ENCODE measurements at regions not wholly inside any gene's neighbourhood (a gene's known extent, or its start where the extent isn't known, plus 50 kb on each side); places are given as distances from the start of the nearest gene placed in this dataset.

DNA sequence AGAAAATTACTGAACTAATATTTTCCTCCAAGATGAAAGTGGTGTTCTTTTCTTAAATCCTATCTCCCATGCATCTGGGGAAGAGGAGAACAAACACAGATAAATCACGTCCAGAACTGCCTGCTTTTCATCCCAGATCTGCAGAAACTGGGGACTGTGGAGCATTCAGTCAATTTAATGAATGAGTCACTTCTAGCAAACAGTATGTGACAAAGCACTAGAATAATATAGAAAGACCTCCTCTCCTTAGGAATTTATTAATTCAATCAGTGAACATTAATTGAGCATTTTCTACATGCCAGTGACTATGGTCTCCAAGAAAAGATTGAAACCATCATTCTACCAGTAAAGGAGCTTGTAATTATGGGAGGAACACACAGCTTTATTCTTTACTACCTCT, 693.4 kb upstream of the ID2 start:
- no peak for DNase-seq

DNA sequence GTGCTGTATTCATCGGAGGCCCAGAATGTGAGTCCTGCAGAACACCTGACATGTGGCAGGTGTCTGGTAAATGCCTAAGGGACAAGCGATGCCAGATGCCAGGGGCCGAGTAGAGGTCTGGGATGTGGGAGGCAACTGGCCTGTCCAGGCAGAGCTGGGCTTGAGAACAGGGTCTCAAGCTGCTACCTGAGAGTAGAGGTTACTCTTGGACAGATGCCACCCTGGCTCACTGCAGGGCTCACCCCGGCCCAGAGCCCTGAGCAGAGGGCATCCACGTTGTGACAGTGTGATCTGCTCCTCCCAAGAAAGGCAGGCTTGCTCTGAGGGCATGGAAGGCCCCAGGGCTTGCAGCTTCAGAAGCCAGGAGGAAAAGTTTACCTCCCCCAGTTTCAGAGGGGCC, 692.0 kb upstream of the ID2 start:
- no peak for DNase-seq

DNA sequence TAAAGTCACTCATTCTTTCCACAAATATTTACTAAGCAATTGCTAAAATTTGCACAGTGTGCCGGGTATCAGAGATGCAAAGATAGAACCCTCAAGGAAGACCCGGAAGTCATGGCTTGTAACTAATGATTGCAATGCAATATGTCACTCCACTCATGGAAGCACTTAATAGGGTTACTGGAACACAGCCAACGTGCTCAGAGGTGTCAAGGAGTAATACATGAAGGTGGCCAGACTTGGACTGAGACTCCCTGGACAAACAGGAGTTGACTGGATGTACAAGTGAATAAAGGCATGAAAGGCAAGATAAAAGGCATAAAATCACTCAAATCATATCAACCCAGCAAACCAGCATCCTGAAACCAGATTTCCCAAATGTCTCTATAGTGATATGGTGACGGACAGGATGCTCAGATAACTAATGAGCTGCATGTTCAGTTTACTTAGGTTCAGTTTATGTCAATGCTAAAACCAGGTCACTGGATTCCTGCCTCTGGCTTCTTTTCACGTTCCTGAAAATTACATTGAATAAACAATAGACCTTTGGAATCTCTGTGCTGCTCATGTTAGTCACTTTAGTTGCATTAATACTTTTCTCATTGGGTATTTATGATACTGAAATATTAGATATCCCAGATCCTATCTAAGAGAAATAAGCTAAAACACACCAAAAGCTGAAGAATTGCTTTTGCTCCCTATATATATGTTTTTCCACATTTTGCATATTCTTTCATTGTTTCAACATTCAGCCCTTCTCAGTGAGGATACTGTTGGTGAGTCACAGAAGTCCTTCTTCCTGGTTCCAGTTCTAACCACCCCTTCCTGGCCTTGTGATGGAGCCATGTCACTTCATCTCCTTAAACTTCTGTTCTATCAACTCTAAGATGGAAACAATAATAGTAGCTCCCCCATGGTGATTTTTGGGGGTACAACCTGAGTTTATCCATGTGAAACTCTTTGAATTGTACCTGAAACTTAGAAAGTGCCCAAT, 688.9 kb upstream of the ID2 start:
- DNase-seq: no peak

DNA sequence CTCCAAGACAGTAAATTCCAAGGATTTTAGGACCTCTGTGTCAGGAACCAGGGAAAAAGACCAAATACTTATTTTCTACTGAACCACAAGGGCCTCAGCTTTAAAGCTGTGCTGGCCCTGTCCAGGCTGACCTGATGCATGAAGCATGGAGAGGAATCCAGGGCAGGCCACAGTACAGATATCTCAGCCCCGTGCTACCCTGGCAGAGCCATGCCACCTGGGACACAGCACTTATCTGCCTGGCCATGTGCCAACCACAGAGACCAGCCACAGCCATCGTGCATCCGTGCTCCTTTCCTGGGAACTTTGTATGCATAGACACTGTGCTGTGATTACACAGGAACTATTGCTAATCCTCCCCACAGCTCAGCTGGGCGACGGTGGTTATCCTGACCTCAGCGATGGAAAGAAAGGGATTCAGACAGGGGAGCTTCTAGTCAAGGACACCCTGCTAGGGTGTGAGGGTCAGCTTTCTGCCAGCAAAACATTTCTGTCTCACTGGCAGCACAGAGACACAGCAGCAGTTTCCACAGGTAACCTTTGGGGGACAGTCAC, 687.4 kb upstream of the ID2 start:
- DNase-seq: no peak

DNA sequence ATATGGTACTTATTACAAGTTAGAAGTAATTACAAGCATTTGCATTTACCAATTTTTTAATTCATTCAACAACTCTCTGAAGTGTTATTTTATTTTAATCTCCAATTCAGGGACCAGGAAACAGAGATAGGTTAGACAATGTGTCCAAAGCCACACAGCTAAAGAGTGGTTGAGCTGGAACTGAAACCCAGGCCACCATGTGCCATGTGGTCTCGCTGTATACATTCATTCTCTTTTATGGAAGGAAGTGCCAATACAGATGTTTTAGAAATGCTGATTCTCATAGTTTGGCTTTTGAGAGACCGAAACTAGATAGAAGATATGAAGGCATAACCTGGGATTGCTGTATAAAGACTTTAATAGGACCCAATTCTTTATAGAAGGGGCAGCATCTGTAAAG, 684.6 kb upstream of the ID2 start:
- no peak for DNase-seq

DNA sequence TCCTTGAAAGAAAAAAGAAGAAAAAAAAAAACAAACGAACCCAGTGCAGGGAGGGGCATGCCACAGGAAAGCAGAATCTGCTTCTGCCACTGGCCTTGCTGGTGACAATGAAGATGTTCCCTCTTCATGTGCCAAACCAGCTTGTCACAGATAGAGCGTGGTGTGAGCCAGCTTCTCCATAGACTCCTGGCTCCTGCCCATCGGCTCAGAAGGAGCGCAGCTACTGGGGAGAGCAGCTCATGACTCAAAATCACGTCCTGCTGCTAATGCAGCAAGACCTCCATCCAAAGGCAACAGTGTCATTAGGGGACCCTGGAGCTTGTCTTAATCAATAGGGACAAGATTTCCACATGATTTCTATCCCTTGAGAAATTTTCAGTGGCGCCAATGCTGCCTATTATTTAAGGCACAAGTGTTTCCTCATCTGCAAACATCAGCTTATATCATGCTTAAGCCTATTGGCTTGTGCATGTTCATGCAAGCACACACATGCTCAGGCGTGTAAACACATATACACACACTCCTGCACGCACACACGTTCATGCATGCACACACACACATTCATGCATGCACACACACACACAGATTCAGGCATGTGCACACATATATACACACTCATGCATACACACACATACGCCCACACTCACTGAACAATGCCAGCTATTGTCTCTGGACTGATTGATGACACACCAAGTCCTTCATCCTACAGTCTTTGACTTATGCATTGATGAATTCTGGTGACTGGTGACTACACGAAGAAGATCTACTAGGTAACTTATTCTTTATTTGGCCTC, 682.0 kb upstream of the ID2 start:
- DNase-seq: no peak

DNA sequence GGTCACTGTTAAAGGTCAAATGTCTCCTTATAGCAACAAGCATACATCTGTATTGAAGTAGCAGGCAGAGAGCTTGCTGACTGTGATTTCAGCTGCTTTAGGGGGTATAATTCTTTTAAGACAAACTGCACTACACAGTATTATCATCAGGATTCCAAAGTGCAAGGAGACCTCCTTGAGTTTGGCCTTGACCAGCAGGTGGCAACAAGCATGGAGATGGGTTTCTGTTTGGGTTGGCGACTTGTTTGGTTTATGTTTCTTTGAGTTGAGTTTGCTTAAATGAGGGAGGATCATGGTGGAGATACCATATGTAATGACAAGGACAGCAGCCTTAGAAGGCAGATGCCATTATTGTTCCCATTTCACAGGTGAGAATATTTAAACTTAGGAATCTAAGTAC, 681.0 kb upstream of the ID2 start:
- no peak for DNase-seq

DNA sequence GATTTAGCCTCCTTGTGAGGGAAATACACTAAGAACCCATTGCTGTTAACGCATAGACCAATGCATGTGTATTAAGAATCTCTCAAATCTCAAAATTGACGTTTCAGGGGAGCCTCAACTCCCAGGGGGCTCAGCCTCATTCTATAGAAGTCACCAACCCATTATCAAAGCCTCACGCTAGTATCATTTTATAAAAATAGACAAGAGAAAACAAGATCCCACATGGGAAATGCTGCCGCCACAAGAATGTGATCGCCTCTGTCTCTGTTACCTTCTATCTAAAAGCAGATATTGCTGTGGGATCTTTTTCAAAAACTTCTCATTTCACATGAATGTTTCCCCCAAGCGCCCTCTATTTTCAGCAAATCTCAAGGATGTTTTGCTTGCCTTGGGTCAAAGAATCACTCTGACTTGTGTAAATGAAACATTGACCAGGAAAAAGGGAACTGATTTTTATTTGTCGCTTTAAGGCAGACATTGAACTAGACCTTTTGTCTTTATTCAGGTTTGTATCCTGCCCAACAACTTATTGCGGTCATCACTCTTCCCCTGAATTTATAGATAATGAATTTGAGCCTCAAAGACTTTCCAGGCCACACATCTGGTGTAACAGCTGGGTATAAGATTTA, 679.0 kb upstream of the ID2 start:
- DNase-seq: no peak

DNA sequence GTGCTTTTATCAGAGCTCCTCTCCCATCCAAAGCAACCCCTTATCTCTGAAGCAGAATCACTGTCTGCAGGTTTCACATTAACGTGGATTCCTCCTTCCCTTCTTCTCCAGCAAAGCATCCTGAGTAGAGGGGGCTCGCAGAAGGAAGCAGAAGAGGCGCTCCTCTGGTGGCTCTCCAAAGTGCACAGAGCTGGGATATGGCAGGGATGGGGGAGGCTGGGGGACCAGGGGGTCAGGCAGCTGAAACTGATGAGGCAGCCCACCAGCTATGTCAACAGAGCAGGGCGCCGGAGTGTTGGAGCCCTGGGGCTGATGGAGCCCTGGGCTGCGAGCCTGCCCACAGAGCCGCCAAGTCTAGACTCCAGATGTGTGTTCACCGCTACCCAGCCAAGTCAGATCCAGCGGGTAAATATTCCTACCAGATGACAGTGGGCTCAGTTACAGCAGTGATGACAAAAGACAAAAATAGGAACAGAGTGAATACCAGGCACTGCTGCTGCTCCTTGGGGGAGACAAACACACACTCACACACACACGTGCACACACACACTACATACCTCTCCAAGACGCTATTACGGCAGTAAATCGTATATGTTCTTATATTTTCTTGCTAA, 678.3 kb upstream of the ID2 start:
- DNase-seq: no peak

DNA sequence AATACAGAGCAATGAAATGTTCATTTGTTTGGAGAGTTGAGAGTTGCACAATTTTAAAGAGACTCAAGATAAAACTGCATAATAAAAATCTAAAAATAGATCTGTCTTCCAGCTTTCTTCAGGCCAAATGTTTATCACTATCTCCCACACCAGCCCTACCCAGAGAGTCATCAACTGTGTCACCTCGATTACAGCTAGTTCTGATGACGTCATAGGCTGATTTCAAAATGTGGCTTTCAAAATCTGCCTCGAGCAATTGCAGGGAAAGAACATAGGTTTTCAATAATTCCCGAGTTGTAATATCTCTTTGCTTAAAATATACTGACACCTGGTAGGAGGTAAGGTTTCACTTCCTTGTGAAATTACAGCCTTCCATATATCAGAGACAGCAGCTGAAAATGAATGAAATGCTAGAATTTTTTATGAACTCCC, 677.6 kb upstream of the ID2 start:
- peak; percentile 5 to 9 for DNase-seq

DNA sequence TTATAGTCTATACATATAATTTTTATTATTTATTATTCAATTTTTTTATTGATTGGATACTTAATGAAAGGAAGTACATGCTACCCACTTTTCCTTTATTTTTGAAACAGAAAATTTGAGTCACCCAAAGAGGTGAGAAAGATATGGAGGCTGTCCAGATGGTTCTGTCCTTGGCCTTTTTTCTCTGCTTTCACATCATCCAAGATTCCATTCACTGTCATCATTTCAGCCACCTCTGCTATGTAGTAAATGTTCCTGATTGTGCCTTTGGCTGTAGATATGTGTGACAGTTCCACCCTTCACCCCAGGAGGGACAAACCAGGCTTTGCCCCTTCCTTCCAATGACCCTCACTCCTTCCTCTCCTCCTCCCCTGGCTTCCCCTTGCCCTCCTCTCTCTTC, 675.7 kb upstream of the ID2 start:
- DNase-seq: no peak

DNA sequence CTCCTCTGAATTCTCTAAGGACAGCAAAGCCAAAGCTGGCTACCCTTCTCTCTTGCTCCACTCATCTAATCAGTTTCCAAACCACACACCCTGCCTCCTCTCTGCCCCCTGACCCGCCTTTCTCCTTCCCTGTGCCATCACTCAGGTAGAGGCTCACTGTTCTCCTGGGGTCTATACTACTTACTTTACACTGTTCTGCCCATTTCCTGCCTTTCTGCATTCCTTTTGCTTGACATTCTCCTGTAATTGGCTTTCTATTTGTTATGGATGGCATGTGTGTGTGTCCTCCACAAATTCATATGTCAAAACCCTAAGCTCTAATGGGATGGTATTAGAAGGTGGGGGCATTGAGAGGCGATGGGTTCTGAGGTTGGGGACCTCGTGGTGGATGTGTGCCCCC, 675.2 kb upstream of the ID2 start:
- DNase-seq: no peak

DNA sequence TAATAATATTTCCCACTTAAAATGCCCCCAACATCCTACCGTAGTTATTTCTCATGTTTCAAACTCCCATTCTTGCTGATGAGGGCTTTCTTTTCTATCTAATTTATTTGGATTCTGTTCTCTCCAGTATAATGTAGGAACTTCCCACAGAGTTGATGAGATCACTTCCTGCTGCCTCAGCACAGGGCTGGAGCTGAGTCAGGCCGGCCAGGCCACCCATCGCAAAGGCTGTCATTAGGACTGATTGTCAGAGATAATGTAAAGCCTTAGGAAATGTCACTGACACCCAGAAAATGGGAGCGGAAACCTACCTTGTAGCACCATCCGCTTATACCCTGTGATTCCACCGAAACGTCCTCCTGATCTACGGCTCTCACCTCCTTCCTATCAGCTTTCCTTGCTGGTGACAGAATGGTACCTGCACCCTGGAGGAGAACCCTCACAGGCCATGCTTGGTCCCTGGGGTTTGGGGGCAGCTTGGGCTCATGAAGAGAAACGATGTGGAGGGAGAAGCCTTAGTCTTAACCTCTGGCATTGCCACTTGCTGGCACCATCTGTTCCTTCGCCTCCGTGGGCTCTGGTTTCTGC, 672.8 kb upstream of the ID2 start:
- DNase-seq: no peak

DNA sequence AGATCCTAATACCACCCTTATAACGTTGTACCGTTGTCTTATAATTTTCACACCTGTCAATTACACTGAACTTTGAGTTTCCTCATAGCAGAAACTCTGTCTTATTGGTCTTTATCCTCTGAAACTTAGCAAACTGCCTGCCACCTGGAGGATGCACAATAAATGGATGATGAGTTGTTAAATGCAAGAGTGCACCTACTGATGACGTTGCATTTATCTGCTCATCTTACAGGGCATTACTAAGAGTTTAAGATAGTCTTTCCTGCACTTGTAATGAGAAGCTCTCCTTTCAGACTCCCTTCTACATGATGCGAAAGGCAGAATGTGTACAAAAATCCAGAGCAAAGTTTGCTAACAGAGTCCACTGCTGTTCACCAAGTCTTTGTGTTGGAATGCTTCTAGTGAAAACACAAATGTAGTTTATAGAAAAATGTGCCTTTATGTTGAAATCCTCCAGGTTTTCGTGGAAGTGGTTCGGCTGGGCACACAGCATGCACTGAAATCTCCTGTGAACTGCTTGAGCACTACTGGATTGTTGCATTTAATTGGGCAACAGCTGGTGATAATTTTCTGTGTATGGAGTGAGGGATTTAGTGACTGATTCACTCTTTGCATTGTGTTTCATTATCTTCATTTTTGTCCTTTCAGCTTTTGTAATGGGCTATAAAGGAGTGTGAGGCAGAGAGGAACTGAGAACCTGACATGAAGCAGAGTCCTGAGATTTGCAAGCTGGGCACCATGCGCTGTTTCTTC, 665.8 kb upstream of the ID2 start:
- no peak for DNase-seq

DNA sequence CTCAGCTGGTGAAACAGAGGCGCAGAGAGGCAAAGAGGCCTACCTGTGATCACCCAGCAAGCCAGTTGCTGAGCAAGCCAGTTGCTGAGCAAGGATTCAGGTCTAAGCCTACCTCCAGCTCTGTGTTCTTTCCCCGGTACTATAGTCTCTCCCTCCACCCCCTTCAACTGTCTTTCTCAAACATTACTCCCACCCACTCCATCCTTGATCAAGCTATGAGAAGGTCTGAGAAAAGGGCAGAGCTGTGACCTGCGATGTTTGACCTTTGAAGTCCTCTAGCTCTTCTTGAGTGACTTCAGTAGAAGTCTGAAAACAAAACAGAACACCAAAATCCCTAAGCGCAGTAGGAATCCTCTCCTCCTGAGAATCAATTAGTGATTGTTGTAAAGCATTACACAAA, 665.2 kb upstream of the ID2 start:
- DNase-seq: no peak

DNA sequence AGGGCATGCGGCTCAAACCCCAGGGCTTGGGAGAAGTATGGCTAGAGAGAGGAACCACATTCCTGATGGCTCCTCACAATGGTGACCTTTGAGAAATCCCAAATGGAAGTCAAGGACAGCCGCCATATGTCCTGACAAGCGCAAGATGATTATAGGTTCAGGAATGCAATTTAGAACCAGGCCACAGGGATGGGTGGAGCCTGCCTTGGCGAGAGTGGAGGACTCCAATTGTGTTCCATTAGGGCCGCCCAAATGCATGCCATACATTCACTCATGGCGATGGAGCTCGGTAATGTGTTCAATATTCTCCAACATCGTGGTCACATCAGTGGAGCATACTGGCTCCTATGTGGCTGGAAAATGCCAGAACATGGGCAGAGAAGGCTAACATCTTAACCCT, 662.9 kb upstream of the ID2 start:
- DNase-seq: no peak

DNA sequence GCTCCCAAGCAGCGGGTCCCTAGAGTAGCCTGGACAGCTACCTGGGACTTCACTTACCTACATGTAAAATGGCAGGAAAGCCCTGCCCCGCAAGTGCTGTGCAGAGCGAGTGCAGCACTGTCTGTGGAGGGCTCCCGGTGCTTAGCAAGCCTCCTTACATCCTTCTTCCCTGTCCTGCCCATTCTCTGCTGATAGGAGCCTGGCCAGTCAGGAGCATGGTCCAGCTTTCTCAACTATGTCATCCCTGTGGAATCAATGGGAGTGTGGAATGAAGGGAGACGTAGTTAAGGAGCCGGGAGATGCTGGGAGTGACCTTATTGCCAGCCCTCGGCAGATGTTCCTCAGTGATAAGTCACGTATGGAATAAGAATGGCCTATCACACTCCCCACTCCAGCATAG, 661.9 kb upstream of the ID2 start:
- DNase-seq: no peak

DNA sequence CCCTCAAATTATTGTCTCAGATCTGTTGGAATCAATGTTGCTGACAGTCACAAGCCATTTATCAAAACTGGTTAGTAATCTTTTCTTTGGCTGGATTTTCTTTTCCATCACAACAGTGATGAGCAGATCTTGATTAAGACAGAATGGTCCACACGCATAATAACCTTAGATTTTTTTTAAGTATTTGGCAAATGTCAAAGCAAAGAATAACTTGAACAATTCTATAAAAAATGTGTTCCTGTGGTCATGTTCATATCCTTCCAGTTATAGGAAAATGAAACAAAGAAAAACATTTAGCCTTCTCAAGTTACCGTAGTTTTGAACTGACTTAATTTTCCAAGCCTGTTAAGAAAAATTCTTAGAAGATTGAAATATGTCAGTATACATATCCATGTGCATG, 659.9 kb upstream of the ID2 start:
- DNase-seq: no peak

DNA sequence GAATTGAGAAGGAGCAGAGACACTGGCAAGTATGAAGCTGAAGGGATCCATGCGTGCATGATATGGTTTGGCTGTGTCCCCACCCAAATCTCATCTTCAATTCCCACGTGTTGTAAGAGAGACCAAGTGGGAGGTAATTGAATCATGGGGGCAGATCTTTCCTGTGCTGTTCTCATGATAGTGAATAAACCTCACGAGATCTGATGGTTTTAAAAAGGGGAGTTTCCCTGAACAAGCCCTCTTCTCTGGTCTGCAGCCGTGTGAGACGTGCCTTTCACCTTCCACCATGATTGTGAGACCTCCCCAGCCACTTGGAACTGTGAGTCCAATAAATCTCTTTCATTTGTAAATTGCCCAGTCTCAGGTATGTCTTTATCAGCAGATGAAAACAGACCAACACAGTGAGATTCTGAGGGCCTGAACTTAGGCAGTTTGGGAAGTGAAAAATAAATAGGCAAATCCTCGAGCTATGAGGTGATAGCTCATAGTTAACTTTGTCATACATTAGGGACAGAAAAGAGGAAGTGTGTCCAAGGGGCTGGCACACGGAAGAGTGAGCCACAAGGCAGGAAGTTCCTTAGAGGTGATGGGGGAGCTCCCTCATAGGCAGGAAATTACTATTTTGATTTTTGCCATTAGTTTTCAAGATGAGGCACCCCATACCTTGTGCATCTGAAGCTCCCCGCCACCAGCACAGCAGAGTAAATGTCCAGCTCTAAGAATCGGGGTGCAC, 658.8 kb upstream of the ID2 start:
- peak; percentile 68 for DNase-seq

DNA sequence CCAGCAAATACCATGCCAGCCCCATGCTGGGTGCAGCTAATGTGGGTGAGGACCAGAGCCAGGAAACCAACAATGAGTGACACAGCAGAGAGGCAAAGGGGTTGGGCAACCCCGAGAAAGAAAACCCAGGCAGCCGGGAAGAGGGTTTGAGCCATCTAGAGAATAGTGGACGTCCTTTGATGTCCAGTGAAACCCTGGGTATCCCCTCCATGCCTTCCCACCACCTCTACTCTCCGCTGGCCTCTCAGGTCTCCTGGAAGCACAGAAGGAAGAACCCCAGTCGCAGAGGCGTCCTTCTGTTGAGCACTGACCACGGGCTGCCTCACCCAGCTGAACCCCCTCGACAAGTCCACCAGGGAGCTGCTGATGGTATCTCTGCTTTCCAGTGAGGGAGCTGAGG, 657.4 kb upstream of the ID2 start:
- no peak for DNase-seq

DNA sequence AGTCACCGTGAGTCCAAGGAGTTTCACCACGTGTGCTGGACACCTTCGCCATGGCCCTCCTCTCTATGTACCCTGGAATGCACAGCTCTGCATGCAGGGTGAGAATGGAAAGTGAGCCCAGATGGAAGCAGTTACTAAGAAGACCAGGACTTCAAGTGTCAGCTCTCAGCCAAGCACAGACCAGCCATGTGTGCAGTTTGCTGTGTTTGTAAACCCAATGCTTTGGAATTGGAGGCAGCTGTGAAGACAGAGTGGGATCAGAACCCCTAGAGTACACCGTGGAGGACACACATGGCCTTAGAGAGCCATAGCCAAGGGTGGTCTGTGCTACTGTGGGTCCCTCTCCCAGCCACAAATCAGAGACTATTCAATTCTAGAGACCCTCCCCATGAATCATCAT, 655.5 kb upstream of the ID2 start:
- DNase-seq: no peak
